OCI-LY1 (cell line): ENCODE measurements at regions not wholly inside any gene's neighbourhood (a gene's known extent, or its start where the extent isn't known, plus 50 kb on each side); places are given as distances from the start of the nearest gene placed in this dataset.

Experiments
- EZH2 ChIP-seq: fragments of 200-600 bp; sonication (generic), shearing (Covaris generic); IDR thresholded peaks from 2 replicates; pipeline ENCODE4 v1.8.0; 2017; ENCODE audit warnings: borderline replicate concordance, mixed run types, mild to moderate bottlenecking, antibody characterized with exemption, low read length, moderate library complexity, mixed read lengths
- TF ChIP-seq, protein P1 (sequence below): fragments of 200-600 bp; sonication (generic), shearing (Covaris generic); IDR thresholded peaks from 2 replicates; pipeline ENCODE4 v1.5.1; 2017; ENCODE audit warnings: mild to moderate bottlenecking, antibody characterized with exemption, low read length, moderate library complexity, mixed read lengths

DNA sequence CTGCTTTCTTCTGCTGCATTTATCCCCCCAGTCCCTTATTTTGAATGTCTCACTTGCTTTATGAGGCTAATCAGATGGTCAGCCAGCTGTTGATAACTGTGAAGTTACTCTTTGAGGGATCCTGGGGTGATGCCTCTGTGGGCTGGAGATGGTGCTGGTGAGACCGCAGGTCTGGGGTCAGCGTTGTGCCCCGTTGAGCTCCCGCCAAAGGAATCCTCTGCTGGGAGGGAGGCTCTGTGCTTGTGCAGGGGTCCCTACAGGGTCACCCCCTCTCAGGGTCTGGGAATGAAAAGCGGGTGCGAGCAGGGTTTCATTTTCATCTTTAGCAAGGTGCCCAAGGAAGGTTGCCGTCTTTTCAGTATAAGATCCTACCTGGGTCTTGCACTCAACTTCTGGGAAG is 161.2 kb upstream of the RTL1 start:
- TF ChIP-seq, protein P1, sequence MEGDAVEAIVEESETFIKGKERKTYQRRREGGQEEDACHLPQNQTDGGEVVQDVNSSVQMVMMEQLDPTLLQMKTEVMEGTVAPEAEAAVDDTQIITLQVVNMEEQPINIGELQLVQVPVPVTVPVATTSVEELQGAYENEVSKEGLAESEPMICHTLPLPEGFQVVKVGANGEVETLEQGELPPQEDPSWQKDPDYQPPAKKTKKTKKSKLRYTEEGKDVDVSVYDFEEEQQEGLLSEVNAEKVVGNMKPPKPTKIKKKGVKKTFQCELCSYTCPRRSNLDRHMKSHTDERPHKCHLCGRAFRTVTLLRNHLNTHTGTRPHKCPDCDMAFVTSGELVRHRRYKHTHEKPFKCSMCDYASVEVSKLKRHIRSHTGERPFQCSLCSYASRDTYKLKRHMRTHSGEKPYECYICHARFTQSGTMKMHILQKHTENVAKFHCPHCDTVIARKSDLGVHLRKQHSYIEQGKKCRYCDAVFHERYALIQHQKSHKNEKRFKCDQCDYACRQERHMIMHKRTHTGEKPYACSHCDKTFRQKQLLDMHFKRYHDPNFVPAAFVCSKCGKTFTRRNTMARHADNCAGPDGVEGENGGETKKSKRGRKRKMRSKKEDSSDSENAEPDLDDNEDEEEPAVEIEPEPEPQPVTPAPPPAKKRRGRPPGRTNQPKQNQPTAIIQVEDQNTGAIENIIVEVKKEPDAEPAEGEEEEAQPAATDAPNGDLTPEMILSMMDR, result no peak
- no peak for TF ChIP-seq EZH2
